ENCODE measurements at regions not wholly inside any gene's neighbourhood (a gene's known extent, or its start where the extent isn't known, plus 50 kb on each side); places are given as distances from the start of the nearest gene placed in this dataset.

DNA sequence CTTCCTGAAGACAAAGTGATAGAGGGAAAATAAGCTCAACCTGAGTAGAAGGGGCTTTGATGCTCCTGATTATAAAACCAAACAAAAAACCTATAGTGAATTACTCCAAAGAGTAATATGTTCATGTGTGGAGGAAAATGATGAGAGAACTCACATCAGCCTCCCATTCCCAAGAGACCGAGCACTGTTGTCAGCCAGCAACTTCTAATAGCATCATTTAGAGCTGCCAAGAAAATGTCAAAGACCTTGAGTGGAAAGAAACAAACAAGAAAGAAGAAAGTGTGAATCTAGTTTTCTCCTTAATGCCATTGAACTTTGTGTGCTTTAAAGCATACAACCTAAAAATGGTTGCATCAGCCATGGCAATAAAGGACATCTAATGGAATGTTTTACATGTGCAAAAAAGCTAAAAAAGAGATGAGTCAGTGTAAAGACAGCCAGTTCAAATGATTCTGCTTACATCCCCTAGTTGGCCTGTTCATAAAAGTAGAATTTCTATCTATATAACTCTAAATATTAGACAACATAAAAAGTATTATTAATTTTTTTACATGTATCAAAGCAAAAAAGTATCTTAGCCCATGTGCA is 1066.2 kb downstream of the TDRD15 start:
- no peaks in the 10 kb centered on the region for H3K36me3 ChIP-seq (replicated peaks in 1 of 2; ENCODE audit: control insufficient read depth in 1 of 2, insufficient read depth in 2 of 2, low read length in 2 of 2)
- no peak for FAIRE-seq
- H3K27me3 ChIP-seq (ENCODE audit: control insufficient read depth in 1 of 2, insufficient read depth in 2 of 2, low read length in 2 of 2), result no peaks in the 10 kb centered on the region
- no peak overlapping the region for H3K9ac ChIP-seq (ENCODE audit: insufficient read depth, low read depth, low read length)
- CTCF ChIA-PET (ENCODE audit: low intra/inter-chr PET ratio, low total read pairs), result no interaction called here
- no peaks in the 10 kb centered on the region for H3K79me2 ChIP-seq (ENCODE audit: insufficient read depth, low read length)
- WGBS (ENCODE audit: low lambda C conversion rate), result 0% methylated on average over 1 of the region's 1 CpG
- H4K20me1 ChIP-seq (ENCODE audit: insufficient read depth, low read length), result no peaks in the 10 kb centered on the region
- H3K4me2 ChIP-seq (ENCODE audit: low read depth, low read length), result no peak overlapping the region
- H2AFZ ChIP-seq (ENCODE audit: low read length), result no peak overlapping the region
- H3K9me3 ChIP-seq (ENCODE audit: low read length), result peaks cover 67% of the 10 kb centered on the region
- intact Hi-C loops (cut with micrococcal nuclease; ENCODE audit: unreplicated experiment), result no loop called here
- H3K27ac ChIP-seq (ENCODE audit: extremely low read length, insufficient read depth, low read length), result no peak overlapping the region
- POLR2A ChIA-PET, result no interaction called here
- no peak for ATAC-seq
- no peaks in the 10 kb centered on the region for H3K4me1 ChIP-seq (ENCODE audit: insufficient read depth, low read length)
- TF ChIP-seq KDM4B (CRISPR knock-in tag; IDR thresholded peaks at IDR 0.05), result no peak
- TF ChIP-seq MAFF (IDR thresholded peaks at IDR 0.05; ENCODE audit: low read depth, low read length), result 0 out of 2 replicates have a peak, but pooled peaks have one; percentile 7
- BruUV-seq (replicated peaks), result no TSS peak
- no peak overlapping the region for H3K4me3 ChIP-seq (replicated peaks in 1 of 3; ENCODE audit: insufficient read depth in 1 of 3, low read depth in 2 of 3, low read length in 3 of 3)
- in situ Hi-C loops (cut with HindIII; ENCODE audit: extremely low pct_ligation_motif_present, low pct_unique_long_range_greater_than_20kb), result no loop called here
- no peak for DNase-seq (ENCODE audit: low spot score)

DNA sequence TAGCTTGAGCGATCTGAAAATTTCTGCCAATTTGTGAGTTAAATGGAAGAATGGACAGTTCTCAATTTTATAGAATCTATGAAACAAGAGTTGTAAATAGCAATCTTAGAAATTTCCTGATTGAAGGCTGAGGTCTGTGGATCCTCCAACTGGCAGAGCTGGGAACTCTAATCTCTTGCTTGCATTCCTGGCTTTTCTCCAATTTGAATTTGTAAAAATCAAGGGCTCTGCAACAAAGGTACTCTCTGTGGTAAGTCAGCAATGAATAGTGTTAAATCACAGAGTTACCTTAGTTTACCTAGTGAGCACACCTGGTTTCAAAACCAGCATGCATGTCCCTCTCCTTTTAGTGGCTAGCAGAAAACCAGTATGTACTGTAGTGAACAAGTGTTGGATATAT is 1070.5 kb downstream of the TDRD15 start:
- no peak overlapping the region for H3K4me3 ChIP-seq (replicated peaks in 1 of 3; ENCODE audit: insufficient read depth in 1 of 3, low read depth in 2 of 3, low read length in 3 of 3)
- no peak overlapping the region for H2AFZ ChIP-seq (ENCODE audit: low read length)
- no peaks in the 10 kb centered on the region for H3K27me3 ChIP-seq (ENCODE audit: control insufficient read depth in 1 of 2, insufficient read depth in 2 of 2, low read length in 2 of 2)
- no peak overlapping the region for H3K9ac ChIP-seq (ENCODE audit: insufficient read depth, low read depth, low read length)
- WGBS (ENCODE audit: low lambda C conversion rate), result 19% methylated on average over 1 of the region's 1 CpG
- no peaks in the 10 kb centered on the region for H3K4me1 ChIP-seq (ENCODE audit: insufficient read depth, low read length)
- POLR2A ChIA-PET, result no interaction called here
- intact Hi-C loops (cut with micrococcal nuclease; ENCODE audit: unreplicated experiment) (no loop called here), in situ Hi-C loops (cut with HindIII; ENCODE audit: extremely low pct_ligation_motif_present, low pct_unique_long_range_greater_than_20kb) (no loop called here)
- no peaks in the 10 kb centered on the region for H3K36me3 ChIP-seq (replicated peaks in 1 of 2; ENCODE audit: control insufficient read depth in 1 of 2, insufficient read depth in 2 of 2, low read length in 2 of 2)
- ATAC-seq, result no peak
- no peaks in the 10 kb centered on the region for H3K79me2 ChIP-seq (ENCODE audit: insufficient read depth, low read length)
- CTCF ChIA-PET (ENCODE audit: low intra/inter-chr PET ratio, low total read pairs), result no interaction called here
- H3K27ac ChIP-seq (ENCODE audit: extremely low read length, insufficient read depth, low read length), result no peak overlapping the region
- BruUV-seq (replicated peaks), result no TSS peak
- no peak for DNase-seq (ENCODE audit: low spot score)
- H4K20me1 ChIP-seq (ENCODE audit: insufficient read depth, low read length), result no peaks in the 10 kb centered on the region
- H3K4me2 ChIP-seq (ENCODE audit: low read depth, low read length), result no peak overlapping the region
- H3K9me3 ChIP-seq (ENCODE audit: low read length), result peaks cover 61% of the 10 kb centered on the region
- no peak for FAIRE-seq
- TF ChIP-seq, protein P1, sequence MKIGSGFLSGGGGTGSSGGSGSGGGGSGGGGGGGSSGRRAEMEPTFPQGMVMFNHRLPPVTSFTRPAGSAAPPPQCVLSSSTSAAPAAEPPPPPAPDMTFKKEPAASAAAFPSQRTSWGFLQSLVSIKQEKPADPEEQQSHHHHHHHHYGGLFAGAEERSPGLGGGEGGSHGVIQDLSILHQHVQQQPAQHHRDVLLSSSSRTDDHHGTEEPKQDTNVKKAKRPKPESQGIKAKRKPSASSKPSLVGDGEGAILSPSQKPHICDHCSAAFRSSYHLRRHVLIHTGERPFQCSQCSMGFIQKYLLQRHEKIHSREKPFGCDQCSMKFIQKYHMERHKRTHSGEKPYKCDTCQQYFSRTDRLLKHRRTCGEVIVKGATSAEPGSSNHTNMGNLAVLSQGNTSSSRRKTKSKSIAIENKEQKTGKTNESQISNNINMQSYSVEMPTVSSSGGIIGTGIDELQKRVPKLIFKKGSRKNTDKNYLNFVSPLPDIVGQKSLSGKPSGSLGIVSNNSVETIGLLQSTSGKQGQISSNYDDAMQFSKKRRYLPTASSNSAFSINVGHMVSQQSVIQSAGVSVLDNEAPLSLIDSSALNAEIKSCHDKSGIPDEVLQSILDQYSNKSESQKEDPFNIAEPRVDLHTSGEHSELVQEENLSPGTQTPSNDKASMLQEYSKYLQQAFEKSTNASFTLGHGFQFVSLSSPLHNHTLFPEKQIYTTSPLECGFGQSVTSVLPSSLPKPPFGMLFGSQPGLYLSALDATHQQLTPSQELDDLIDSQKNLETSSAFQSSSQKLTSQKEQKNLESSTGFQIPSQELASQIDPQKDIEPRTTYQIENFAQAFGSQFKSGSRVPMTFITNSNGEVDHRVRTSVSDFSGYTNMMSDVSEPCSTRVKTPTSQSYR (CRISPR knock-in tag; IDR thresholded peaks at IDR 0.05; ENCODE audit: borderline replicate concordance), result no peak
- TF ChIP-seq, protein P2, sequence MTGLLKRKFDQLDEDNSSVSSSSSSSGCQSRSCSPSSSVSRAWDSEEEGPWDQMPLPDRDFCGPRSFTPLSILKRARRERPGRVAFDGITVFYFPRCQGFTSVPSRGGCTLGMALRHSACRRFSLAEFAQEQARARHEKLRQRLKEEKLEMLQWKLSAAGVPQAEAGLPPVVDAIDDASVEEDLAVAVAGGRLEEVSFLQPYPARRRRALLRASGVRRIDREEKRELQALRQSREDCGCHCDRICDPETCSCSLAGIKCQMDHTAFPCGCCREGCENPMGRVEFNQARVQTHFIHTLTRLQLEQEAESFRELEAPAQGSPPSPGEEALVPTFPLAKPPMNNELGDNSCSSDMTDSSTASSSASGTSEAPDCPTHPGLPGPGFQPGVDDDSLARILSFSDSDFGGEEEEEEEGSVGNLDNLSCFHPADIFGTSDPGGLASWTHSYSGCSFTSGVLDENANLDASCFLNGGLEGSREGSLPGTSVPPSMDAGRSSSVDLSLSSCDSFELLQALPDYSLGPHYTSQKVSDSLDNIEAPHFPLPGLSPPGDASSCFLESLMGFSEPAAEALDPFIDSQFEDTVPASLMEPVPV (CRISPR knock-in tag; IDR thresholded peaks at IDR 0.05), result no peak
- TF ChIP-seq ZC3H4 (CRISPR knock-in tag; IDR thresholded peaks at IDR 0.05; ENCODE audit: borderline replicate concordance) (no peak), ZNF703 (CRISPR knock-in tag; IDR thresholded peaks at IDR 0.05; ENCODE audit: borderline replicate concordance) (no peak), HNRNPLL (IDR thresholded peaks at IDR 0.05; ENCODE audit: low read depth, low read length, poor library complexity, severe bottlenecking) (no peak), PAX8 (CRISPR knock-in tag; IDR thresholded peaks at IDR 0.05; ENCODE audit: borderline replicate concordance) (no peak)
- TF ChIP-seq, protein P3, sequence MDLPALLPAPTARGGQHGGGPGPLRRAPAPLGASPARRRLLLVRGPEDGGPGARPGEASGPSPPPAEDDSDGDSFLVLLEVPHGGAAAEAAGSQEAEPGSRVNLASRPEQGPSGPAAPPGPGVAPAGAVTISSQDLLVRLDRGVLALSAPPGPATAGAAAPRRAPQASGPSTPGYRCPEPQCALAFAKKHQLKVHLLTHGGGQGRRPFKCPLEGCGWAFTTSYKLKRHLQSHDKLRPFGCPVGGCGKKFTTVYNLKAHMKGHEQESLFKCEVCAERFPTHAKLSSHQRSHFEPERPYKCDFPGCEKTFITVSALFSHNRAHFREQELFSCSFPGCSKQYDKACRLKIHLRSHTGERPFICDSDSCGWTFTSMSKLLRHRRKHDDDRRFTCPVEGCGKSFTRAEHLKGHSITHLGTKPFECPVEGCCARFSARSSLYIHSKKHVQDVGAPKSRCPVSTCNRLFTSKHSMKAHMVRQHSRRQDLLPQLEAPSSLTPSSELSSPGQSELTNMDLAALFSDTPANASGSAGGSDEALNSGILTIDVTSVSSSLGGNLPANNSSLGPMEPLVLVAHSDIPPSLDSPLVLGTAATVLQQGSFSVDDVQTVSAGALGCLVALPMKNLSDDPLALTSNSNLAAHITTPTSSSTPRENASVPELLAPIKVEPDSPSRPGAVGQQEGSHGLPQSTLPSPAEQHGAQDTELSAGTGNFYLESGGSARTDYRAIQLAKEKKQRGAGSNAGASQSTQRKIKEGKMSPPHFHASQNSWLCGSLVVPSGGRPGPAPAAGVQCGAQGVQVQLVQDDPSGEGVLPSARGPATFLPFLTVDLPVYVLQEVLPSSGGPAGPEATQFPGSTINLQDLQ (CRISPR knock-in tag; IDR thresholded peaks at IDR 0.05), result no peak

Measured in HepG2 (cell line).